HS-27A (cell line): ENCODE measurements at regions not wholly inside any gene's neighbourhood (a gene's known extent, or its start where the extent isn't known, plus 50 kb on each side); places are given as distances from the start of the nearest gene placed in this dataset.
"Not testable (repeated sequence)": the region's sequence is repeated elsewhere in the genome, so short reads cannot be mapped to it uniquely, and the experiment has no call there.

Experiments used
- DNase-seq: peaks from one replicate; pipeline ENCODE4 v3.0.0-alpha.2; 2012; ENCODE audit warnings: low read depth, missing footprints

DNA sequence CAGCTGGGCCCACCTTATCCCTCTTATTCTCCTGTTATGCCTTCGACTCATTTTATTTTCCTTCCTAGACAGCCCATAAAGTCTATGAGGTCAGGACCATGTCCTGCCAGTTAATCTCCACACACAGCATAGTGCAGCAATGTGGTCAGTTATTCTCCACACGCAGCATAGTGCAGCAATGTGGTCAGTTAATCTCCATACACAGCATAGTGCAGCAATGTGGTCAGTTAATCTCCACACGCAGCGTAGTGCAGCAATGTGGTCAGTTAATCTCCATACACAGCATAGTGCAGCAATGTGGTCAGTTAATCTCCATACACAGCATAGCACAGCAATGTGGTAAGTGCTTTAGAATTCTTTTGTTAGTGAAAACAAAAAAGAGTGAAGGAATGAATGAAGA lies 77.8 kb downstream of the TEX36 start:
- DNase-seq: peak; percentile 43

DNA sequence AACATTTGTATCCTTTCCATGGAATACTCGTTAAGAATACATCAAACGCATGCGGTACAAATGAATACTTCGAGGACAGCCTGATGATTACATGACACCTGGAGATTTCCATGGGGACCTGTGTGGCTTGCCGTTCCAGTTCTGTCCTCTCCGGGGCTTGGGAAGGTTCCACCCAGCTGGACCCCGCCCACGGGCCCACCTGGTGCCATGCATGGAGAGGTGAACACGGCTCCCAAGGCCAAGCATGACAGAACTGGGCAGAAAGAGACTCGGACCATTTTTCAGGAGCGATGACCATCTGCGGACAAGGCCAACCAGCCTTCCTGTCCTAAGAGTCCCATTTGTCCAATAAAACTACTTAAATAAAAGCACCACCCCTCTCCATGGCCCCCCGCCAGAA lies 80.1 kb downstream of the TEX36 start:
- no peak for DNase-seq

DNA sequence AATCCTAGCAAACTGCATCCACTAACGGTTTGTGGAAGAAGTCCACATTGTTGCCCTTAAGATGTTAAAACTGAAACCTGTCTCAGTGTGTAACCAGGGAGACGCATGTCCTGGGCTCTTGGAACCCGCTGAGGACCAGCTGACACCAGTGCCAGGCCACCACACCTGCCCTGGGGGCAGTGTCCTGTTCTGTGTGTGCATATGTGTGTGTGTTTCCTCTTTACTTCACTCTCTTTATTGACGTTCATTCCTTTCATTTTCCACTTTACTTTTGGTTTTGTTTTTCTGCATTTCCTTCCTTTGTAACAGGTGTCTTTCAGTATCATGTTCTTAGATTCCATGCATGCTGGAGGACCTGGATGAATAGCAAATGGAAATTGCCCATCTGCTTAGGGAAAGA lies 83.8 kb downstream of the TEX36 start:
- DNase-seq: no peak

DNA sequence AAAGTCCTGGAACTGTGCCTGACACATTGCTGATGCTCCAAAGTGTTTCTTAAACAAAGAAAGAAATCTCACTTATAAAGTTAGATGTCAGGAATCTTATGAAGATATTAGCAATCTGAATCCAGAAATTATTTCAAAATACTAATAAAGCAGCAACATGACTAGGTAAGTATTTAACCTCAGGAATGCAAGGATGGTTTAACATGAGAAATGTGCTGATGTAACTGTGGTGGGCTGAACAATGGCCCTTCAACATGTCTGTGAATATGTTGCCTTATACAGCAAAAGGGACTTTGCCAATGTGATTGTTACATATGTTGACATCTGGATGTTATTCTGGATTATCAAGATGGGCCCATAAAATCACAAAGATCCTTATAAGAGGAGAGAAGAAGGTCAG lies 87.1 kb downstream of the TEX36 start:
- no peak for DNase-seq

DNA sequence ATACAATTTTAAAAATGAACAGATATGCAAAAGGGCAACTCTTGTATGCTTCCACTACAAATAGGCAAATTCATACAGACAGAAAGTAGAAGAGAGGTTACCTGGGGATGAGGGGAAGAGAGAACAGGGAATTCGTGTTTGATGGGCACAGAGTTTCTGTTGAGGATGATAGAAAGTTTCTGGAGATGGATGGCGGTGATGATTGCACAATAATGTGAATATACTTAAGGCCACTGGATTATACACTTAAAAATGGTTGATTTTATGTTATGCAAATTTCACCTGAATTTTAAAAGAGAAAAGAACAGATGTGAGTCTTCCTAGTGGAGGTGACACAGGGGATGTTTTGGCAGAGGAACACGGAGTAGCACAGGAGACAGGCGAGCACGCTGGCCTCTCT lies 89.3 kb downstream of the TEX36 start:
- no peak for DNase-seq

DNA sequence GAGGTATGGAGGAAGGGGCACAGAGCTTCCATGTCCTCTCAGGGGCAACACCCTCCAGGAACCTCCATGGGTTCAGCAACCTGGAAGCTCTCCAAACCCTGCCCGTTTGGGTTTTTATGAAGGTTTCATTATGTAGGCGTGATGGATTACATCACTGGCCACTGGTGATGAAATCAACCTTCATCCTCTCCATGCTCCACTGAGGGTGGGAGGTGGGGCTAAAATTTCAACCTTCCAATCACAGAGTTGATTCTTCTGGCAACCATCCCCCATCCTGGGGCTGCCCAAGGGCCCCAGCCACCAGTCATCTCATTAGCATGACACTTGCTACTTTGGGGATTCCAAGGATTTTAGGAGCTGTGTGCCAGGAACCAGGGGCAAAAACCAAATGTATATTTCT lies 90.1 kb downstream of the TEX36 start:
- no peak for DNase-seq

DNA sequence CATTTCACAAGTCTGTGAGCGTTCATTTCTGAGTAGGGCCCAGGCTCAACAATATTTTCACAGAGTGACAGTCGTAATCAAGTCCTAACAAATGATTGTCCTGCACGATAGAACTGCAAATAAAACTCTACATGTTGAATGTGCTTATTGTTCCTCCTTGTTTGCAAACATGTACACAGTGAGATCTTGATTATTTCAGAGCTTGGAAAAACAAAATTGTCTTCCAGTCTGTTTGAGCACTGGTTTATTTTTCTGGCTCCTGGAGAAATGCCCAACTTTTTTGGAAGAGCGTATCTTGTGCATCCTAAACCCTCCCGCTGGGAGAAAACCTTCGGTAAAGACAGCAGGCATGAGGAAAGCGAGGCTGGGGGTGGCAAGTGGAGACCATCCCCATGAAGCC lies 91.1 kb downstream of the TEX36 start:
- DNase-seq: no peak

DNA sequence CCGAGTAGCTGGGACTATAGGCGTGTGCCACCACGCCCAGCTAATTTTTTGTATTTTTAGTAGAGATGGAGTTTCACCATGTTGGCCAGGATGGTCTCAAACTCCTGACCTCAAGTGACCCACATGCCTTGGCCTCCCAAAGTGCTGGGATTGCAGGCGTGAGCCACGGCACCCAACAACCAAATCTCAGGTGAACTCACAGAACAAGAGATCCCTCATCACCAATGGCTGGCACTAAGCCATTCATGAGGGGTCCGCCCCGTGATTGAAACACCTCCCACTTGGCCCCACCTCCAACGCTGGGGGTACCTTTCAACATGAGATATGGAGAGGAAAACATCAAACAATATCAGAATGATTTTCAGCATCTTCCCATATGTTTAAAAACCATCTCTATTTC lies 94.2 kb downstream of the TEX36 start:
- not testable (repeated sequence) for DNase-seq

DNA sequence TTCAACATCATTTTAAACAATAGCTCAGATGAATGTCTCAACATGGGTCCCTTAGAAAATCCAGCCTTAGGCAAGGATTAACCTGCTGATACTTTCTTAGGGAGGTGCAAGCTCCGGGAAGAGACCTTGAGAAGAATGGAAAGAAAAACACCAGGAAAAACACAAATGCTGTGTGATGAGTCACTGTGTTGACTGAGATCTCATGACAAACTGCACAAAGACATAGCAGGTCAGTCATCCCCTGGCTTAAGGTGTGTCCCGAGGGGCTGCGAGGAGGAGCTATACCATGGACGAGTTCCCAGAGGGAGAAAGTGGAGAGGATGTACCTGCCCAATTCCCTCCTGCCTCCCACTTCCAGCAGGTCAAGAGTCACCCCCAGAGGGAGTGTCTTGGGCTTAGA lies 98.0 kb downstream of the TEX36 start:
- no peak for DNase-seq

DNA sequence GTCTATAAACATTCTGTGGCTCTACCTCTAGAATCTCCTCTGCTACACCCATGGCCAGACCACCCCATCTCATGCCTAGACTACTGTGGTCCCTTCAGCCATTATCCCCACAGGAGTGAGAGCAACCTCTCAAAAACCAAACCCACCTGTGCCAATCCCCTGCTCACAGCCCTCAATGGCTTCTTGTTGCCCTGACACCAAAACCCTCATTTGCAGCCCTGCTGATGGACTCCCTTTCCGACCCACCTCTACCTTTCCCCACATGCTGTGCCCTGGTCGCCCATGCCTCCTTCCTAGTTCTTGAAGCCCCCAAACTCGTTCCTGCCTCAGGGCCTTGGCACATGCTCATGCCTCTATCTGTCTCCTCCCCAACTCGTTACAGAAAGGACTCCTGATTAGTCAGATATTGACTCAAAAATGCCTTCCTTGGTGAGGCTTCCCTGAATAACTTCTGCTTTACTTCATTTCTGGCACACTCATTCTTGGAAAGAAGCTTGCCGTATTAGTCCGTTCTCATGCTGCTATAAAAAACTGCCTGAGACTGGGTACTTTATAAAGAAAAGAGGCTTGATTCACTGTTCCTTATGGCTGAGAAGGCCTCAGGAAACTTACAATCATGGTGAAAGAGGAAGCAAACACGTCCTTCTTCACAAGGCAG lies 104.2 kb downstream of the TEX36 start:
- DNase-seq: no peak

DNA sequence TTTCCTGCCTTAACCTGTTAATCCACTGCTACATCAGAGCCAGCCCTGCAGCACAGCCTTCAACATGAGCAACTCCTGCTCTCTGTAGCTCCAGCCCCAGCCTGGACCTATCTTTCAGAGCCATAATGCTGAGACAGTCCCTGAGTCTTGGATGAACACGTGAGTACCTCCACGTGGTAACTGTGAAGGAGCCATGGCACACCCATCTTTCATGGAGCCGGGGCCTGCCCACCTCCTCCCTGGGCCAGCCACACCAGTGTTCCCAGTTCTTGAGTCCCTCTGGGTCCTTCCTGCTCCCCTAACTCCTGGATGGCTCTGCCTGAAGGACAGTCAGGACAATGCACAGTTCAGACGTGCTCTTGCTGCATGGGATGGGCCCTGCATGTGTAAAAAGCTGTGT lies 107.1 kb downstream of the TEX36 start:
- DNase-seq: no peak

DNA sequence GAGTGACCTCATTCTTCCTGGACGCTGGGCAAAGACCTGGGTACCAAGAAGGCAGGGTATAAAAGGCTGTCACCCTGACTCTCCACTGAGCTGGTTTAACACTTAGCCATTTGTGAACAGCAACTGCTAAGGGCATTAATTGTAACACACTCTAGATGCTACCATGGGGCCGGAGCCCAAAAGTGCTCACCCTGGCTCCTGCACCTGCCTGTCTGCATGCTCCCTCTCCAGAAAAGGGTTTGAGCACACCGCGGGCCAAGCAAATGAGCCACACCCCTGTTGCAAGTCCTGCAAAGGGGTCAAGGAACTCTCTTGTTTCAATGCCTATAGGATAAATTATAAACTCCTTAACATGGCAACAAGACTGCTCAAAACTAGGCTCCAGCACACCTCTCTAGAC lies 114.8 kb downstream of the TEX36 start:
- DNase-seq: no peak

DNA sequence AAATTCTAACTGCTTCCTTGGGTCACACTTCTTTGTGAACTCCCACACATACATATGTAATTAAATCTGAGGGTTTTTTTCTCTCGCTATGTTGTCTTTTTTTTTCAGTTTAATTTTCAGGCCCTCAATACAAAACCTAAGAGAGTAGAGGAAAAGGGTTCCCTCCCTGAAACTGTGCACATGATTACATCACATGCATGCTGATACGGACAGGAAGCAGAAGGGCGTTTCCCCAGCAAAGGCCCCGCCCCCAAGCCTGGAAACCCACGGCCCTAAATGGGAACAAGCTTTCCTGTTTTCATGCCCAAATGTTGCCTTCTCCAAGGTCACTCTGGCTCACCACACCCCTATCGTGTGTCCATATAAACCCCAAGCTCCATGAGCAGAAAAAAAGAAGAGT lies 115.4 kb downstream of the TEX36 start:
- no peak for DNase-seq

DNA sequence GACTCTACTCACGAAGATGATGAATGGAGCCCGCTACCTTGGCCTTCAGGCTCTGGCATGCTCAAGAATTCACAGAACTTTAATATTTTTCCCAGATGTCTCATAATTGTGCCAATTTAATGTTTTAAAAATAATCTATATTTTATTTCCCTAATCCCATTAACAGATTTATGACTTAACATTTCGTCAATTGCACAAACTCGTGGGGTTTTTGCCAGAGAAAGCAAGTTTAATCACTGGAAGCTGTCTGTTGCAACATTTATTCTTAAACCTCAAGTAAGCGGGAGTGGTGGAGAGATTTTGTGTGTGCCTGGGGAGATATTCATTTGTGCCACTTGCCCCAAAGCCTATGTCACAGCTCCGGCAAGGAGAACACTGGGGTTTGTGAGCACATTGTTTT lies 117.9 kb downstream of the TEX36 start:
- DNase-seq: no peak

DNA sequence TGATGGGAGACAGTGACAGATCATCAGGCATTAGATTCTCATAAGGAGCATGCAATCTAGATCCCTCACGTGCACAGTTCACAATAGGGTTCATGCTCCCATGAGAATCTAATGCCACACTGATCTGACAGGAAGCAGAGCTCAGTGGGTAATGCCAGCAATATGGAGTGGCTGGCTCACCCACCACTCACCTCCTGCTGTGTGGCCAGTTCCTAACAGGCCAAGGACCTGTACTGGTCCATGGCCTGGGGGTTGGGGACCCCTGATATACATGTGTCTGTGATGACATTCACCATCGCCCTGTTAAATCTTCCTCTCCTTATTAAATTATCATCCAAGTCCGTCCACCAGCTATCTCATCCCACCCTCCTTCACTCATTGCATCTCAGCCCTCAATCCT lies 118.4 kb downstream of the TEX36 start:
- DNase-seq: no peak

DNA sequence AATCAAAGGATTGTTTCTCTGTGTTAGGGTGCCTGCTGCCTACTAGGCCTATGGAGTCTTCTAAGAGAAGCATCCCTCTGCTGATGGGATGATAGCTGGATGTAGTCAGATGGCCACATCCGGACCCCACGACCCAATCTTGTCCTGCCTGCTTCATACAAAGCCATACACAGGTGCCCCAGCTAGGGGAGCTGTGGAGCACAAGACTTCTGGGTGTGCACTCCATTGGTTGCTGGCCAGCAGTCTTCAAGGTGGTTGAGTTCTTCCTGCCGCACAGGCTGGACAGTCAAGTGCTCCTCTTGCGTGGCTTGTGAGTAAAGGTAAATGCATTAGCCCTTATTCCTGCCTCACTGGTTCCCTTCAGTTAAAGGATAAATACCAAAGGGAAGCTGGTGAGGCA lies 120.2 kb downstream of the TEX36 start:
- no peak for DNase-seq

DNA sequence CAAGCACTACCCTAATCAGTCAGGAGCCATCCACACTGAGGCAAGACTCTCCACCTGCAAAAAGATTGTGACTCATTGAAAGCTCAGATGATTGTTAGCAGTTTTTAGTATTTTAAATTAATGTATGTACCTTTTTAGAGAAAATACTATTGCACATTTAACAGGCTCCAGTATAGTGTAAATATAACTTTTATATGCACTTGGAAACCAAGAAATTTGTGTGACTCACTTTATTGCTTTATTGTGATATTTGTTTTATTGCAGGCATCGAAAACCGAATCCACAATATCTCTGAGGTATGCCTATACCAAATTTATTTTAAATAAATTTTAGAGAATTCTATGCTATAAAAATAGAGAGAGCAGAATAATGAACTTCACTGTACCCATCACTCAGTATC lies 122.0 kb downstream of the TEX36 start:
- DNase-seq: no peak

DNA sequence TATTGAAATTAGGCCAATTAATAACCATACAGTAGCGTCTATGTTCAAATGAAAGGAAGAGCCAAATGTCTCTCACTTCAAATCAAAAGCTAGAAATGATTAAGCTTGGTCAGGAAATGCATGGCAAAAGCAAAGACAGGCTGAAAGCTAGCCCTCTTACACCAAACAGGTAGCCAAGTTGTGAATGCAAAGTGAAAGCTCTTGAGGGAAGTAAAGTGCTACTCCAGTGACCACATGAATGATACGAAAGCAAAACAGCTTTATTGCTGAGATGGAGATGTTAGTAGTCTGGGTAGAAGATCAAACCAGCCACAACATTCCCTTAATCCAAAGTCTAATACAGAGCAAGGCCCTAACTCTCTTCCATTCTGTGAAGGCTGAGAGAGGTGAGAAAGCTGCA lies 123.8 kb downstream of the TEX36 start:
- no peak for DNase-seq

DNA sequence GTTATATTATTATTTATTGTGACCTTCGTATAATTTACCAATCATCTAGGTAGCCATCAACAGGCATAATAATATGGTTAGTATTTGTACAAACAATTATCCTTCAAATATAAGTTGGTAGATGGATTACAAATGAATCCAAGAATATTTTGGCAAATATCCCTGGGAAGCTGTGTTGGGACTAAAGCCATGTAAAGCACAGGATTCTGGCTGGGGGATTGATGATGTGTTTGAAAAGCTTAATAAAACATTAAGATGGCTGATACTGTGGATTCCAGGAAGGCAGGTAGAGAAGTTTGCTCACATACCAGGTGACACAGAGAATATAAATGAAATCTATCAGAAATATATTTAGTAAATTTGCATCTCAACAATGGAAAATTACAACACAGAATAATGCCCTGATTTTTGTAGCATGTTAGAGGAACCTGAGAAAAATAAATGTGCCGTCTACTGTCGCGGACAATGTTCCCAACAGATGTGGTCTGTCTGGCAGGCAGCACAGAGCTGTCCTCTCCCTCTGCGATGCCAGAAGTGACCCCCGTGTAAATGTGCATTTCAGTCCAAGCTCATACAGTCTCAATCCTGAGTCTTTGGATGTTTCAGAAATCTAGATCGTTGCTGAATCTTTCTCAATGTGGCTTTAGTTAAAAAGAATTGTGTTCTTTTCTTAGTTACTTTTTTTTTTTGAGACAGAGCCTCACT lies 125.0 kb downstream of the TEX36 start:
- DNase-seq: no peak

DNA sequence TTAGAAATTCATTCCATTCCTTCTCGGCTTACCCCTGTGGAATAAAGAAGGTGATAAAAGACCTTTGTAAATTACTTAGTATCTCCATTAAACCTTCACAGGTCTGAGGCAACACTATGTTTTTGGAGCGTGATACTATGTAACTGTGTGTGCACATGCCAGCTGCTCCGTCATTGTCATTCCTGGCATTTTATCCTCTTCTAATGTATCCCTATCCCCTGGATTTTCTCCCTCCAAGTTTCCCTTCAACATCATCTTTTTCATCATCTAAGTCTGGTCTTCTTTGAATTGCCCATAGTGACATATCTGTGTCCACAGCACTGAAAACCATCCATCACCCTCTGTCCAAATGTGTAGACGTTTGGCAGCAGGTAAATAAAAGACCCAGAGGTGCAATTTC lies 125.7 kb downstream of the TEX36 start:
- no peak for DNase-seq

DNA sequence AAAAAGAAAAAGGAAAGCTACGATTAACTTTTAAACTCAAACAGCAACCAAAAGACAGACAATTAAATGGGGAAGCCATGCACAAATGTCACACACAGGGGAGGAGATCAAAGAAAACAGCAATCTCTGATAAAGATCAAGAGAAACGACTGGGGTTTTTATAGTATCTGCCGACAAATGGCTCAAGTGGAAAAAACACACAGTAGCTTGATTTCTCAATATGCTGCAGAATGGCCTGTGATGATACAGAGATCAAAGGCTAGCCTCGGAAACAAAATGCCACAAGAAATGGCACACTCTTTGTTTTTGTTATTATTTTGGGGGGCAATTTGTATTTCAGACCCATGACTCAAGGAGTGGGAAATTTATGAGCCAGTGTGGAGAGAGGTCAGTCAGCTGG lies 126.1 kb downstream of the TEX36 start:
- no peak for DNase-seq

DNA sequence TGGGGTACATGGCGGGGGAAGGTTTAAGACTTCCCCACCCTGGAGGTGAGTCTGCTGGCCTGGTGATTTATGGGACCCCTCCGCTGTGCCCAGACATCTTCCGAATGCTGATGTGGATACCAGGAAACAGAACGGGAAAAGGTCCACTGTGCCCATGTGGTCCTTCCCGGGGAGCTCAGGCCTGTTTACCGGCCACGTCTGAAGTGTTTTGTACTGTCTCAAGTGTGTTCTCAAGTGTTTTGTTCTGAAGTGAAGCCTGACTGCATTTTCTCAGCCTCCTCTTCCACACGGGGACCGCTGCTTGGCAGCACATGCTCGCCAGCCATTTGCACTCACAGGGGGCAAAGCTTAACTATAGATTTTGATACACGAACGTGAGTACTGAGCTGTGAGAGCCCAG lies 127.2 kb downstream of the TEX36 start:
- DNase-seq: no peak

DNA sequence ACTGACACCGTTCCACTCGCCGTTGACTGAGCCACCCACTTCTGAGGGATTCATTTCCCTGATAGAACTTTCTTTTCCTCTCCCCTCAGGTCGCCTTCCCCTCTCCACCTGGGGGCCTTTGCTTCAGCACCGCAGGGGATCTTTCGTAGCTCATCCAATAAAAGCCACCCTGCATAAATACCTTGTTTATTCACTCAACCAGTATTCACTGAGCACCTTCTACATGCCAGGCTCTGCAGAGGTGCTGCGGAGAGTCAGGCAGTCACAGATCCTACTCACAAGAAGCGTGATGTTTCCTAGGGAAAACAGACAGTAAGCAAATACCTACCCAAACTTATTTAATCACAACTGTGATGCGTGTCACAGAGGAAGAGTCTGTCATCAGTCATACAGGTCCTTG lies 127.7 kb downstream of the TEX36 start:
- no peak for DNase-seq

DNA sequence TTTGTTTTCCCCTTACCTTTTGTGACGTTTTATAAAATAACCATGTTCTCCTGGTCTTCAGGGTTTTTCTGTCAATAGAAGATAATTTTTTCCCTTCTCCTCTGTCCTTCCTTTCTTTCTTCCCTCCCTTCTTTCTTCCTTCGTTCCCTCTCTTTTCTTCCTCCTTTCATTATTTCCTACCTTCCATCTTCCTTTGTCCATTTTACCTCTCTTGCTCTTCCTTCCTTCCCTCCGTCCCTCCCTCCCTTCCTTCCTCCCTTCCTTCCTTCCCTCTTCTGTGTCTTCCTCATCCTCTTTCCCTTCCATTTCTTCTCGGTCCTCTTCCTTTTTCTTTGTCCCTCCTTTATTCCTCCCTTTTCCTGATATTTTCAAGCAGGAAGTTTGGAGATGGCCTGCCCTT lies 128.2 kb downstream of the TEX36 start:
- no peak for DNase-seq
